Thoracic aorta (tissue), 2 donors: ENCODE measurements at regions not wholly inside any gene's neighbourhood (a gene's known extent, or its start where the extent isn't known, plus 50 kb on each side); places are given as distances from the start of the nearest gene placed in this dataset.
"Not testable (repeated sequence)": the region's sequence is repeated elsewhere in the genome, so short reads cannot be mapped to it uniquely, and the experiment has no call there.

Experiments
- ATAC-seq: fragments of 150-250 bp; one replicate; pipeline ENCODE4 v1.8.0; 2017; ENCODE audit warnings: low read depth; ENCODE audit not compliant: insufficient number of reproducible peaks, low FRiP score
- DNase-seq: peaks from one replicate; pipeline ENCODE4 v3.0.0-alpha.2; 2020; ENCODE audit warnings: low spot score
- H3K27ac ChIP-seq, 2 donors: fragments of 200-600 bp; sonication (generic); 1 replicate in 1 of 2; 2 replicates in 1 of 2; pipeline ENCODE4 v1.5.1; 2016; ENCODE audit warnings: mild to moderate bottlenecking in 2 of 2, moderate library complexity in 2 of 2
- H3K27me3 ChIP-seq: fragments of 200-600 bp; sonication (generic); replicated peaks from 2 replicates; pipeline ENCODE4 v1.6.0; 2016; ENCODE audit warnings: mild to moderate bottlenecking; ENCODE audit not compliant: insufficient read depth
- H3K36me3 ChIP-seq: fragments of 200-600 bp; sonication (generic); one replicate; pipeline ENCODE4 v1.5.1; 2016
- H3K4me1 ChIP-seq, 2 donors: fragments of 200-600 bp; sonication (generic); 1 replicate in 1 of 2; 2 replicates in 1 of 2; pipeline versions ENCODE4 v1.5.1 to v1.6.0; 2016; ENCODE audit warnings: low read depth in 2 of 2, mild to moderate bottlenecking in 1 of 2; ENCODE audit not compliant: control insufficient read depth in 1 of 2
- H3K4me3 ChIP-seq: fragments of 200-600 bp; sonication (generic); 2 replicates; pipeline ENCODE4 v1.5.1; 2016; ENCODE audit warnings: mild to moderate bottlenecking
- H3K9me3 ChIP-seq: fragments of 200-600 bp; sonication (generic); 2 replicates; pipeline ENCODE4 v1.5.1; 2016
- CTCF ChIP-seq: fragments of 200-600 bp; sonication (generic); IDR thresholded peaks from one replicate; pipeline ENCODE4 v1.5.1; 2019; ENCODE audit warnings: antibody characterized with exemption

GRCh38 chr9:113734826-113735225 lies 141.3 kb upstream of the ZNF618 start:
- no peak for DNase-seq
- no peaks in the 10 kb centered on the region for H3K36me3 ChIP-seq
- no peak for ATAC-seq

GRCh38 chr9:113737517-113738271 lies 138.4 kb upstream of the ZNF618 start:
- DNase-seq (peak; percentile 27), ATAC-seq (peak; percentile 6)
- Histone ChIP-seq H3K4me1 (no peaks in the 10 kb centered on the region), H3K4me3 (no peak overlapping the region), H3K36me3 (no peaks in the 10 kb centered on the region), H3K27me3 (no peaks in the 10 kb centered on the region), H3K9me3 (no peaks in the 10 kb centered on the region), H3K27ac (no peak overlapping the region)
- peak; percentile 77 for TF ChIP-seq CTCF

More at GRCh38 chr9:113734826-113735225, 141.3 kb upstream of the ZNF618 start:
- Histone ChIP-seq H3K4me1 (no peaks in the 10 kb centered on the region), H3K4me3 (no peak overlapping the region), H3K27ac (no peak overlapping the region), H3K27me3 (no peaks in the 10 kb centered on the region), H3K9me3 (no peaks in the 10 kb centered on the region)
- no peak for TF ChIP-seq CTCF

- DNase-seq (no peak), ATAC-seq (no peak)
- no peak for TF ChIP-seq CTCF
These were observed 137.6 kb upstream of the ZNF618 start for GRCh38 chr9:113738496-113738892.

GRCh38 chr9:113738893-113739604 lies 137.1 kb upstream of the ZNF618 start:
- Histone ChIP-seq H3K36me3 (no peaks in the 10 kb centered on the region), H3K9me3 (no peaks in the 10 kb centered on the region), H3K4me3 (no peak overlapping the region), H3K27ac (no peak overlapping the region), H3K4me1 (no peaks in the 10 kb centered on the region), H3K27me3 (no peaks in the 10 kb centered on the region)
- TF ChIP-seq CTCF, result no peak
- no peak for DNase-seq
- no peak for ATAC-seq

More at GRCh38 chr9:113738496-113738892, 137.6 kb upstream of the ZNF618 start:
- no peaks in the 10 kb centered on the region for H3K4me1 ChIP-seq
- H3K27ac ChIP-seq, result no peak overlapping the region
- H3K9me3 ChIP-seq, result no peaks in the 10 kb centered on the region
- no peaks in the 10 kb centered on the region for H3K27me3 ChIP-seq
- H3K4me3 ChIP-seq, result no peak overlapping the region
- H3K36me3 ChIP-seq, result no peaks in the 10 kb centered on the region

GRCh38 chr9:113739605-113740507 lies 136.3 kb upstream of the ZNF618 start:
- not testable (repeated sequence) for H3K4me1 ChIP-seq, DNase-seq, H3K27me3 ChIP-seq, H3K4me3 ChIP-seq, H3K36me3 ChIP-seq, H3K9me3 ChIP-seq, ATAC-seq, H3K27ac ChIP-seq

GRCh38 chr9:113740508-113741500 lies 135.3 kb upstream of the ZNF618 start:
- ATAC-seq, H3K4me1 ChIP-seq, DNase-seq, H3K4me3 ChIP-seq, H3K9me3 ChIP-seq, H3K36me3 ChIP-seq, H3K27me3 ChIP-seq, H3K27ac ChIP-seq: not testable (repeated sequence)
